IMR-90 (cell line): ENCODE measurements at regions not wholly inside any gene's neighbourhood (a gene's known extent, or its start where the extent isn't known, plus 50 kb on each side); places are given as distances from the start of the nearest gene placed in this dataset.
"Not testable (repeated sequence)": the region's sequence is repeated elsewhere in the genome, so short reads cannot be mapped to it uniquely, and the experiment has no call there.

Source experiments
- ATAC-seq: fragments of 200-7000 bp; cut with Tn5 transposase; 2 replicates; pipeline ENCODE4 v1.9.1; 2020; ENCODE audit warnings: low read depth, mild to moderate bottlenecking, moderate library complexity
- BruUV-seq: library from RNA; stranded (reverse); fragments of 400-500 nt; replicated peaks from 2 replicates; lab custom pipeline; 2021; lab: Mats Ljungman, UMichigan
- CTCF ChIA-PET: fragments of 300-600 bp; formaldehyde crosslinking; extraction: SDS; loops from one replicate; lab custom pipeline; 2021; ENCODE audit warnings: antibody characterized with exemption; lab: Yijun Ruan, JAX
- POLR2A ChIA-PET: fragments of 300-600 bp; sonication (Branson Sonifier 250); formaldehyde crosslinking; loops from one replicate; lab custom pipeline; 2022; ENCODE audit warnings: antibody characterized with exemption; ENCODE audit not compliant: unreplicated experiment; lab: Charles Lee
- DNase-seq: peaks from one replicate; pipeline ENCODE4 v3.0.0; 2013
- H2AFZ ChIP-seq: replicated peaks from 2 replicates; pipeline ENCODE3; 2013; ENCODE audit warnings: low read length, mild to moderate bottlenecking; ENCODE audit not compliant: poor library complexity
- H2AK5ac ChIP-seq: 2 replicates; pipeline ENCODE4 v1.6.1; 2013; ENCODE audit warnings: low read depth, low read length, inconsistent platforms
- H2AK9ac ChIP-seq: replicated peaks from 2 replicates; pipeline ENCODE3; 2013; ENCODE audit warnings: mild to moderate bottlenecking, low read depth, low read length, moderate library complexity; ENCODE audit not compliant: poor library complexity
- H2BK120ac ChIP-seq: 2 replicates; pipeline ENCODE4 v1.6.1; 2013; ENCODE audit warnings: low read depth, low read length, inconsistent platforms
- H2BK15ac ChIP-seq: 3 replicates; pipeline ENCODE4 v1.6.1; 2013; ENCODE audit warnings: low read depth, low read length, inconsistent platforms
- H2BK20ac ChIP-seq: 2 replicates; pipeline ENCODE4 v1.6.1; 2013; ENCODE audit warnings: low read depth, mild to moderate bottlenecking, inconsistent platforms, low read length, moderate library complexity
- H2BK5ac ChIP-seq: 2 replicates; pipeline ENCODE4 v1.6.1; 2013; ENCODE audit warnings: mild to moderate bottlenecking, low read depth, low read length, inconsistent platforms; ENCODE audit not compliant: poor library complexity, severe bottlenecking
- H3K14ac ChIP-seq: replicated peaks from 2 replicates; pipeline ENCODE4 v1.6.1; 2013; ENCODE audit warnings: low read depth, low read length, inconsistent platforms
- H3K18ac ChIP-seq: 2 replicates; pipeline ENCODE4 v1.6.1; 2013; ENCODE audit warnings: low read depth, low read length, control low read depth
- H3K23ac ChIP-seq: 2 replicates; pipeline ENCODE4 v1.6.1; 2013; ENCODE audit warnings: low read depth, low read length, inconsistent platforms
- H3K27ac ChIP-seq: 2 replicates; pipeline ENCODE4 v1.5.1; 2013; ENCODE audit warnings: mild to moderate bottlenecking, control low read depth, low read length; ENCODE audit not compliant: insufficient read depth
- H3K27me3 ChIP-seq: 2 replicates; pipeline ENCODE4 v1.6.1; 2013; ENCODE audit warnings: low read length; ENCODE audit not compliant: control insufficient read depth, insufficient read depth
- H3K36me3 ChIP-seq: 2 replicates; pipeline ENCODE4 v1.6.1; 2013; ENCODE audit warnings: low read length, mixed read lengths; ENCODE audit not compliant: control insufficient read depth, insufficient read depth
- H3K4ac ChIP-seq: 2 replicates; pipeline ENCODE4 v1.6.1; 2013; ENCODE audit warnings: low read depth, low read length, inconsistent platforms
- H3K4me1 ChIP-seq: 2 replicates; pipeline ENCODE4 v1.6.1; 2013; ENCODE audit warnings: low read length, mixed read lengths; ENCODE audit not compliant: control insufficient read depth, insufficient read depth
- H3K4me2 ChIP-seq: 2 replicates; pipeline ENCODE4 v1.6.1; 2013; ENCODE audit warnings: low read depth, mild to moderate bottlenecking, control low read depth, low read length, moderate library complexity
- H3K4me3 ChIP-seq: 2 replicates; pipeline ENCODE4 v1.5.1; 2013; ENCODE audit warnings: low read depth, mild to moderate bottlenecking, control low read depth, low read length, moderate library complexity; ENCODE audit not compliant: insufficient read depth
- H3K56ac ChIP-seq: 2 replicates; pipeline ENCODE4 v1.6.1; 2013; ENCODE audit warnings: low read length, inconsistent platforms; ENCODE audit not compliant: insufficient read depth; ENCODE audit errors: extremely low read depth
- H3K79me1 ChIP-seq, 2 experiments: 2 replicates each; pipeline ENCODE4 v1.6.1; 2013; ENCODE audit warnings: low read length in 2 of 2, inconsistent platforms in 1 of 2, low read depth in 1 of 2
- H3K9ac ChIP-seq: 2 replicates; pipeline ENCODE4 v1.6.1; 2013; ENCODE audit warnings: low read depth, low read length, control low read depth
- H3K9me1 ChIP-seq: 2 replicates; pipeline ENCODE4 v1.6.1; 2013; ENCODE audit warnings: low read length, inconsistent platforms; ENCODE audit not compliant: insufficient read depth
- H3K9me3 ChIP-seq: 2 replicates; pipeline ENCODE4 v1.6.1; 2013; ENCODE audit warnings: low read length; ENCODE audit not compliant: control insufficient read depth, insufficient read depth
- H4K20me1 ChIP-seq: 2 replicates; pipeline ENCODE4 v1.6.1; 2013; ENCODE audit warnings: low read length, inconsistent platforms; ENCODE audit not compliant: insufficient read depth
- H4K5ac ChIP-seq: 2 replicates; pipeline ENCODE4 v1.6.1; 2013; ENCODE audit warnings: mild to moderate bottlenecking, low read depth, low read length, control low read depth
- H4K8ac ChIP-seq, 2 experiments: 2 replicates each; pipeline ENCODE4 v1.6.1; 2013; ENCODE audit warnings: low read depth in 2 of 2, low read length in 2 of 2, control low read depth in 1 of 2, inconsistent platforms in 1 of 2
- H4K91ac ChIP-seq: 2 replicates; pipeline ENCODE4 v1.6.1; 2013; ENCODE audit warnings: low read depth, low read length, inconsistent platforms; ENCODE audit not compliant: insufficient read depth
- CTCF ChIP-seq: conservative IDR thresholded peaks from 2 replicates; pipeline ENCODE4 v1.5.1; 2012; ENCODE audit warnings: mild to moderate bottlenecking, low read depth, low read length, improper control_type of control experiment
- FOS ChIP-seq: fragments of 150-350 bp; IDR thresholded peaks from 2 replicates; pipeline ENCODE4 v1.6.1; 2016; ENCODE audit warnings: low read depth, low read length
- POLR2A ChIP-seq: IDR thresholded peaks from 2 replicates; pipeline ENCODE4 v1.6.1; 2012; ENCODE audit warnings: mild to moderate bottlenecking, low read depth, low read length
- RFX5 ChIP-seq: IDR thresholded peaks from 2 replicates; pipeline ENCODE4 v1.8.0; 2012; ENCODE audit warnings: low read depth, mild to moderate bottlenecking, low read length, moderate library complexity
- WGBS, 2 experiments: methylation state at CpG; one replicate each; pipeline versions ENCODE4 v1.1.5 to v1.1.7; 2013; ENCODE audit warnings: missing lambda C conversion rate in 2 of 2; ENCODE audit not compliant: insufficient read length in 1 of 2; ENCODE audit errors: extremely low coverage in 2 of 2; 5-methylcytosine and 5-hydroxymethylcytosine counted together
- dilution Hi-C: fragments of 300-500 bp; cut with HindIII; formaldehyde crosslinking; loops from one replicate; pipeline ENCODE4 v1.14.3; 2018; ENCODE audit warnings: low sequenced_read_pairs; ENCODE audit not compliant: unreplicated experiment
- in situ Hi-C: fragments of 300-500 bp; cut with MboI; formaldehyde crosslinking; loops from 3 replicates; pipeline ENCODE4 v1.14.3; 2019; ENCODE audit warnings: low sequenced_read_pairs, inconsistent platforms, mixed read lengths
- intact Hi-C: fragments of 100-400 bp; cut with micrococcal nuclease; formaldehyde crosslinking; loops from 2 replicates; pipeline ENCODE4 v1.10.0; 2022

GRCh38 chr5:67983251-67984110, 232.1 kb upstream of the PIK3R1 start:
- no peak overlapping the region for H3K4me3 ChIP-seq
- no peak overlapping the region for H4K91ac ChIP-seq
- ChIA-PET CTCF (no interaction called here), POLR2A (no interaction called here)
- no peaks in the 10 kb centered on the region for H4K20me1 ChIP-seq
- no peaks in the 10 kb centered on the region for H3K36me3 ChIP-seq
- H3K79me1 ChIP-seq: no peaks in the 10 kb centered on the region
- dilution Hi-C loops (no loop called here), intact Hi-C loops (no loop called here), in situ Hi-C loops (no loop called here)
- DNase-seq (peak; percentile 72), ATAC-seq (peak; percentile 82)
- H3K18ac ChIP-seq: no peak overlapping the region
- no peak overlapping the region for H4K5ac ChIP-seq
- no peak overlapping the region for H3K4me2 ChIP-seq
- no peak overlapping the region for H2AK5ac ChIP-seq
- no peak overlapping the region for H3K23ac ChIP-seq
- H3K27ac ChIP-seq: no peak overlapping the region
- no peak overlapping the region for H2BK15ac ChIP-seq
- H2BK120ac ChIP-seq: no peak overlapping the region
- no peaks in the 10 kb centered on the region for H3K27me3 ChIP-seq
- H4K8ac ChIP-seq: no peak overlapping the region
- no peak overlapping the region for H3K4ac ChIP-seq
- H3K14ac ChIP-seq: no peak overlapping the region
- BruUV-seq: no TSS peak
- WGBS, 2 experiments: 86% methylated on average over 2 of the region's 7 CpGs; no CpG with 5 or more reads in 1 of the 2 experiments
- no peak overlapping the region for H2BK5ac ChIP-seq
- H2AFZ ChIP-seq: no peak overlapping the region
- H3K4me1 ChIP-seq: no peaks in the 10 kb centered on the region
- H3K9ac ChIP-seq: no peak overlapping the region
- no peaks in the 10 kb centered on the region for H3K9me3 ChIP-seq
- H3K9me1 ChIP-seq: no peaks in the 10 kb centered on the region
- no peak overlapping the region for H2AK9ac ChIP-seq
- no peak overlapping the region for H3K56ac ChIP-seq
- TF ChIP-seq POLR2A (no peak), FOS (peak; percentile 55; the same call in 1 of the 2 replicates), RFX5 (no peak), CTCF (no peak)
- H2BK20ac ChIP-seq: no peak overlapping the region

GRCh38 chr5:67982160-67982559, 233.4 kb upstream of the PIK3R1 start:
- no CpG with 5 or more reads among the region's 4 CpGs for WGBS, 2 experiments
- H3K4ac ChIP-seq, H3K4me2 ChIP-seq, H2AK9ac ChIP-seq, DNase-seq, H3K27ac ChIP-seq, H2BK5ac ChIP-seq, H3K56ac ChIP-seq, H3K27me3 ChIP-seq, H4K20me1 ChIP-seq, H3K9ac ChIP-seq, H4K8ac ChIP-seq, H3K9me3 ChIP-seq, H3K36me3 ChIP-seq, intact Hi-C loops, H3K23ac ChIP-seq, BruUV-seq, H3K14ac ChIP-seq, CTCF ChIA-PET, H2AK5ac ChIP-seq, H2AFZ ChIP-seq, in situ Hi-C loops, H2BK20ac ChIP-seq, H2BK120ac ChIP-seq, H3K9me1 ChIP-seq, H4K91ac ChIP-seq, H4K5ac ChIP-seq, H3K18ac ChIP-seq, H3K4me1 ChIP-seq, H2BK15ac ChIP-seq, dilution Hi-C loops, POLR2A ChIA-PET, H3K79me1 ChIP-seq, ATAC-seq, H3K4me3 ChIP-seq: not testable (repeated sequence)
